ENCODE measurements at regions not wholly inside any gene's neighbourhood (a gene's known extent, or its start where the extent isn't known, plus 50 kb on each side); places are given as distances from the start of the nearest gene placed in this dataset.
"Not testable (repeated sequence)": the region's sequence is repeated elsewhere in the genome, so short reads cannot be mapped to it uniquely, and the experiment has no call there.

DNA sequence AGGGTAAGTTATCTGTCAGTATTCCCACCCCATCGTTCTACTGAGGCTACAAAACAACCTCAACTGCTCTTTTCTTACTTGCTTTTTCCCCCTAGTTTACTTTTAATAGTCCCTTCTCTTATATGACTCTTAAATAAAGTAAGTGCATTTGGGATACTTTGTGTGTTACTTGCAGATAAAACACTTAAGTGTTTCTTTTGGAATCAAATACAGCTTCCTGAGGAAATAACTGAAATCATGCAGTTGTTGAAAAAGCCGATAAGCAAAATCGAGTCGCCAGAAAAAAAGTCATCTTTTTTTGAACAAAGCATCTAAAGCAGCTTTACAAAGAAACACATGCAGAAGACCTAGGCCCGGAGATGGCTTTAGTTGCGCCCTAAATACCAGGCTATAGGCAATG is 53.5 kb upstream of the EPB41L4A start:
- no peak for DNase-seq (ENCODE audit: low read depth in 1 of 2, low spot score in 1 of 2)
- TF ChIP-seq JUND (IDR thresholded peaks at IDR 0.05; ENCODE audit: low read depth), result no peak
- in situ Hi-C loops (cut with HindIII; ENCODE audit: low pct_unique_long_range_greater_than_20kb, low sequenced_read_pairs), result no loop called here

DNA sequence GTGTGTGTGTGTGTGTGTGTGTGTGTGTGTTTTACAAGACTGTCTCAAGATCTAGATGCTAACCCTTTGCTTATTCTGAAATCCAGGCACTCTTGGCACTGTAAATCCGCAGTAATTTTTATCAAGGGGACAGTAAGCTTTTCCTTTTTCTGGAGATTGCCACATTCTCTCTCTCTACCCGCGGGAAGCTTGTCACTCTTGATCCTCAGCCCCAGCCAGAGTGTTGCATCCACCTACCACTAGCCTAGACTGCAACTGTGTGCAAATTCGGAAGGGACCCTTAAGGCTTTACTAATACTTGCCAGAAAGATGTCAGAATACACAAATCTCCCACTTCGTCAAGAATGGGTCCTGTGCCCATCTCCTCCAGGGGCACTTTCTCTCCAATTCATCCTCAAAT is 54.9 kb upstream of the EPB41L4A start:
- no peak for DNase-seq (ENCODE audit: low read depth in 1 of 2, low spot score in 1 of 2)
- in situ Hi-C loops (cut with HindIII; ENCODE audit: low pct_unique_long_range_greater_than_20kb, low sequenced_read_pairs), result no loop called here
- no peak for TF ChIP-seq JUND (IDR thresholded peaks at IDR 0.05; ENCODE audit: low read depth)

DNA sequence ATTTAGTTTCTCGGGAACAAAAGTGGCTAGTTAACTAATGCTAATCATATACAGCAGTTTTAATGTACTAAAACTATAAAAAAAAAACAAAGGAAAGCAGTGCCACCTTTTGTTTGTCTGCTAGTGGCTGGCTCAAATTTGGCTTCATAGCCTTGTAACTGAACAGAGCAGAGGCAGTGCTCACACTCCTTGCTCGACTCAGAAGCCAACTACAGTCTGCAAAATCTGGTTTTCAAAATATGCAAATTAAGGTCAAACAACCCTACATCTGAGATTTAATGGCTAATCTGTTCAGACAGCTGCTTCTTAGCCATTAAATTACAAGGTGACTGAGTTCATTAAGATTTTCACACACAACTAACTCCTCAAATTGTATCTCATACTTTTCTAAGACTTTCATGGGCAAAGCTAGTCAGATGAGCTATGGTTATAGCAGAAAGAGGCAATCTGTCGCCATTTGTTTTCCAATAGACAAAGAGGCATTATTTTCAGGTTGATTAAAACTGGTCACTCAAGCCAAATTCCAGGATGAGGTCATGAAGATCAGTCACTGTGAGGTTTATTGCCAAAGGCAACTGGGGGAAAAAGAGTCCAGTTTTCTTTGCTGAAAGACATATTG is 56.8 kb upstream of the EPB41L4A start:
- in situ Hi-C loops (cut with HindIII; ENCODE audit: low pct_unique_long_range_greater_than_20kb, low sequenced_read_pairs), result no loop called here
- 0 out of 2 replicates have a peak, but pooled peaks have one; percentile 12 for TF ChIP-seq JUND (IDR thresholded peaks at IDR 0.05; ENCODE audit: low read depth)
- DNase-seq (ENCODE audit: low read depth in 1 of 2, low spot score in 1 of 2), result no peak

DNA sequence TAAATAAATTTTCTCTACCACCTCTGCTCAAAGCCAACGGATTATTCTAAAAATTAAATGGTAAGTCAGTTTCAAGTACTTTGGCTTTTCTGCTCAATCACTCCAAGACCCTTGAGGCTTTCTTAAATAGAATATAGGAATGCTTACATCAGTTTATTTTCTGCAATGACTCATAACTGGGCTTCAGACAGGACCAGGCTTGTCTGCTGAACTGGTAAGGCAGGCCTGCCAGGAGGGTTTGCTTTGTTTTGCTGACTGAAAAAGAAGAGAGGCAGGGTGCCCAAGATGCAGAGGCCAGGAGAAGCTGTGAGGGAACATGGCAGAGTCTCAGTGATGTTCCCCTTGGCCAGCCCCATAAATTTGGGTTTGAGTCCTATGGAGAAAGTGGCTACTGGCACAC is 60.3 kb upstream of the EPB41L4A start:
- peak; percentile 89 for TF ChIP-seq JUND (IDR thresholded peaks at IDR 0.05; ENCODE audit: low read depth)

DNA sequence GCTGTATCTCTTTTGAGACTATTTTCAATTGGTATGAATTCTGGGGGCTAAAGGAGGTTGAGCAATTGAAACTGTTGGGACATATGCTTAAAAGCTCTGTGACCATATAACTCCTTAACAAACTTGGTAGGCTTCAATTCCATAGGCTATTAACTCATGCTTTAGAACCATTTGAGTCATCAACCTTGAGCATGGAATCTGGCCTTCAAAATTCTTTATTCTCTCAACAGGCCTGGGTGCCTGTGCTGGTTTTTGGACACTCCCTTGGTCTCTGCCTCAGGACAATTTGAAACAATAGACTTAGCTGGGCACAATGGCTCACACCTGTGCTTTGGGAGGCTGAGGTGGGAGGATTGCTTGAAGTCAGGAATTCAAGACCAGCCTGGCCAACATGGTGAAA is 61.4 kb upstream of the EPB41L4A start:
- DNase-seq (ENCODE audit: low read depth in 1 of 2, low spot score in 1 of 2), result no peak
- no peak for TF ChIP-seq JUND (IDR thresholded peaks at IDR 0.05; ENCODE audit: low read depth)
- in situ Hi-C loops (cut with HindIII; ENCODE audit: low pct_unique_long_range_greater_than_20kb, low sequenced_read_pairs), result no loop called here

More for the DNA sequence above, 60.3 kb upstream of the EPB41L4A start:
- in situ Hi-C loops (cut with HindIII; ENCODE audit: low pct_unique_long_range_greater_than_20kb, low sequenced_read_pairs), result no loop called here
- peak; percentile 23 to 87 for DNase-seq (ENCODE audit: low read depth in 1 of 2, low spot score in 1 of 2)

GRCh38 chr5:112483704-112484103 is 64.6 kb upstream of the EPB41L4A start:
- DNase-seq (ENCODE audit: low read depth in 1 of 2, low spot score in 1 of 2), result no peak
- TF ChIP-seq JUND (IDR thresholded peaks at IDR 0.05; ENCODE audit: low read depth), result no peak
- in situ Hi-C loops (cut with HindIII; ENCODE audit: low pct_unique_long_range_greater_than_20kb, low sequenced_read_pairs), result no loop called here

GRCh38 chr5:112485934-112486355 is 66.9 kb upstream of the EPB41L4A start:
- in situ Hi-C loops (cut with HindIII; ENCODE audit: low pct_unique_long_range_greater_than_20kb, low sequenced_read_pairs), result no loop called here
- no peak for TF ChIP-seq JUND (IDR thresholded peaks at IDR 0.05; ENCODE audit: low read depth)
- no peak for DNase-seq (ENCODE audit: low read depth in 1 of 2, low spot score in 1 of 2)

DNA sequence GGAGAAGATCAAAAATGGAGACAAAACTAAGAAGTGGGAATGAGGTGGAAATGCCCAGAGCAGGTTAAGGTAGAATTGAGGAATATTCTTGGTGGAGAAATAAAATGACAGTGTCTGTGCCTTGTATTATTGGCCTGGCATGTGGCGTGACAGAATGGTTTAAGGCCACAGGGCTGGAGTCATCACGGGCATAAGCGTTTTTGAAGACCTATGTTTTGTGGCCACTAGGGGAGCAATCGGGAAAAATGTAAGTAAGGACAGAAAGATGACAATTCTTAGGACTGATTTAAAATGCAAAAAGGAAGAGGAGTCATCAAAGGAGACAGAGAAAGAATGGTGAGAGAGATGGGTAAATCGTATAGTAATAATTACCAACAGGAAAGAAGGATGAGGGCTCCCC is 72.2 kb upstream of the EPB41L4A start:
- no peak for TF ChIP-seq JUND (IDR thresholded peaks at IDR 0.05; ENCODE audit: low read depth)
- in situ Hi-C loops (cut with HindIII; ENCODE audit: low pct_unique_long_range_greater_than_20kb, low sequenced_read_pairs), result no loop called here
- peak in 1 of 2 experiments; percentile 55 for DNase-seq (ENCODE audit: low read depth in 1 of 2, low spot score in 1 of 2)

DNA sequence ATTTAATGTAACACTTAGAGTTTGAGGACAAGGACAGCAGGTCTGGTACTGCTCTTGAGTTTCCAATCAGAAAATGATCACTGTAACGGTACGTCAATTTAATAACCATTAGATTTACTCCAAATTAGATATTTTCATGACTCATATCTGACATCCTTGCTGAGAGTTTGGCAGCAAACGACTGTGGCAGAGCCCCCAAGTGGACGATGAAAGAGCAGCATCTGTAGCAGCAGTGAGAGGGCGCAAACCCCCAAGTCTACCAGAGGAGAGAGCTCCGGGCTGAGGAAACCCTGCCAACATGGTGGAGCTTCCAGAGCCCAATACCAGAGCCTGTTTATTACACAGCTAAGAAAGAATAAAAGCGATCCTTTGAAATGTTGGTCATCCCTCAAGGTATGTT is 73.2 kb upstream of the EPB41L4A start:
- TF ChIP-seq JUND (IDR thresholded peaks at IDR 0.05; ENCODE audit: low read depth), result no peak
- DNase-seq (ENCODE audit: low read depth in 1 of 2, low spot score in 1 of 2), result peak; percentile 45 to 88
- in situ Hi-C loops (cut with HindIII; ENCODE audit: low pct_unique_long_range_greater_than_20kb, low sequenced_read_pairs), result no loop called here

GRCh38 chr5:112503749-112504501 is 84.8 kb upstream of the EPB41L4A start:
- in situ Hi-C loops (cut with HindIII; ENCODE audit: low pct_unique_long_range_greater_than_20kb, low sequenced_read_pairs), result not testable (repeated sequence)
- peak in 1 of 2 experiments; percentile 96 for DNase-seq (ENCODE audit: low read depth in 1 of 2, low spot score in 1 of 2)

GRCh38 chr5:112509097-112509496 is 90.0 kb upstream of the EPB41L4A start:
- DNase-seq (ENCODE audit: low read depth in 1 of 2, low spot score in 1 of 2); in situ Hi-C loops (cut with HindIII; ENCODE audit: low pct_unique_long_range_greater_than_20kb, low sequenced_read_pairs): not testable (repeated sequence)

- no peak for TF ChIP-seq JUND (IDR thresholded peaks at IDR 0.05; ENCODE audit: low read depth)
- no peak for DNase-seq (ENCODE audit: low read depth in 1 of 2, low spot score in 1 of 2)
- in situ Hi-C loops (cut with HindIII; ENCODE audit: low pct_unique_long_range_greater_than_20kb, low sequenced_read_pairs), result no loop called here
These were observed 92.8 kb upstream of the EPB41L4A start for GRCh38 chr5:112511920-112512319.

- DNase-seq (ENCODE audit: low read depth in 1 of 2, low spot score in 1 of 2), result no peak
- TF ChIP-seq JUND (IDR thresholded peaks at IDR 0.05; ENCODE audit: low read depth), result no peak
- in situ Hi-C loops (cut with HindIII; ENCODE audit: low pct_unique_long_range_greater_than_20kb, low sequenced_read_pairs), result no loop called here
These were observed 93.8 kb upstream of the EPB41L4A start for GRCh38 chr5:112512901-112513300.
